Body of pancreas (tissue), 4 donors: ENCODE measurements at regions not wholly inside any gene's neighbourhood (a gene's known extent, or its start where the extent isn't known, plus 50 kb on each side); places are given as distances from the start of the nearest gene placed in this dataset.

Experiments
- CTCF ChIP-seq, 7 experiments: fragments of 450-650 bp in 4 of 7; fragments of 200-600 bp in 3 of 7; sonication (generic) in 3 of 7; IDR thresholded peaks; one replicate each; pipeline ENCODE4 v1.5.1; 2016 to 2019; ENCODE audit warnings: antibody characterized with exemption in 7 of 7
- POLR2A ChIP-seq, 3 donors: fragments of 450-650 bp; IDR thresholded peaks; one replicate each; pipeline ENCODE4 v1.6.1; 2016; ENCODE audit warnings: antibody characterized with exemption in 3 of 3, mild to moderate bottlenecking in 2 of 3

- TF ChIP-seq CTCF (IDR thresholded peaks at IDR 0.05): no peak
- no peak for TF ChIP-seq POLR2A (IDR thresholded peaks at IDR 0.05)
Measured at GRCh38 chr3:168859143-168859542, 763.4 kb upstream of the GOLIM4 start.
